IMR-90 (cell line): ENCODE measurements at regions not wholly inside any gene's neighbourhood (a gene's known extent, or its start where the extent isn't known, plus 50 kb on each side); places are given as distances from the start of the nearest gene placed in this dataset.
A peak's percentile ranks its signal among the peaks of the same experiment; 100 is the strongest.

Experiments
- ATAC-seq: fragments of 200-7000 bp; cut with Tn5 transposase; 2 replicates; pipeline ENCODE4 v1.9.1; 2020; ENCODE audit warnings: low read depth, mild to moderate bottlenecking, moderate library complexity
- BruUV-seq: library from RNA; stranded (reverse); fragments of 400-500 nt; replicated peaks from 2 replicates; lab custom pipeline; 2021; lab: Mats Ljungman, UMichigan
- CTCF ChIA-PET: fragments of 300-600 bp; formaldehyde crosslinking; extraction: SDS; loops from one replicate; lab custom pipeline; 2021; ENCODE audit warnings: antibody characterized with exemption; lab: Yijun Ruan, JAX
- POLR2A ChIA-PET: fragments of 300-600 bp; sonication (Branson Sonifier 250); formaldehyde crosslinking; loops from one replicate; lab custom pipeline; 2022; ENCODE audit warnings: antibody characterized with exemption; ENCODE audit not compliant: unreplicated experiment; lab: Charles Lee
- DNase-seq: peaks from one replicate; pipeline ENCODE4 v3.0.0; 2013
- H2AFZ ChIP-seq: replicated peaks from 2 replicates; pipeline ENCODE3; 2013; ENCODE audit warnings: low read length, mild to moderate bottlenecking; ENCODE audit not compliant: poor library complexity
- H2AK5ac ChIP-seq: 2 replicates; pipeline ENCODE4 v1.6.1; 2013; ENCODE audit warnings: low read depth, low read length, inconsistent platforms
- H2AK9ac ChIP-seq: replicated peaks from 2 replicates; pipeline ENCODE3; 2013; ENCODE audit warnings: mild to moderate bottlenecking, low read depth, low read length, moderate library complexity; ENCODE audit not compliant: poor library complexity
- H2BK120ac ChIP-seq: 2 replicates; pipeline ENCODE4 v1.6.1; 2013; ENCODE audit warnings: low read depth, low read length, inconsistent platforms
- H2BK15ac ChIP-seq: 3 replicates; pipeline ENCODE4 v1.6.1; 2013; ENCODE audit warnings: low read depth, low read length, inconsistent platforms
- H2BK20ac ChIP-seq: 2 replicates; pipeline ENCODE4 v1.6.1; 2013; ENCODE audit warnings: low read depth, mild to moderate bottlenecking, inconsistent platforms, low read length, moderate library complexity
- H2BK5ac ChIP-seq: 2 replicates; pipeline ENCODE4 v1.6.1; 2013; ENCODE audit warnings: mild to moderate bottlenecking, low read depth, low read length, inconsistent platforms; ENCODE audit not compliant: poor library complexity, severe bottlenecking
- H3K14ac ChIP-seq: replicated peaks from 2 replicates; pipeline ENCODE4 v1.6.1; 2013; ENCODE audit warnings: low read depth, low read length, inconsistent platforms
- H3K18ac ChIP-seq: 2 replicates; pipeline ENCODE4 v1.6.1; 2013; ENCODE audit warnings: low read depth, low read length, control low read depth
- H3K23ac ChIP-seq: 2 replicates; pipeline ENCODE4 v1.6.1; 2013; ENCODE audit warnings: low read depth, low read length, inconsistent platforms
- H3K27ac ChIP-seq: 2 replicates; pipeline ENCODE4 v1.5.1; 2013; ENCODE audit warnings: mild to moderate bottlenecking, control low read depth, low read length; ENCODE audit not compliant: insufficient read depth
- H3K27me3 ChIP-seq: 2 replicates; pipeline ENCODE4 v1.6.1; 2013; ENCODE audit warnings: low read length; ENCODE audit not compliant: control insufficient read depth, insufficient read depth
- H3K36me3 ChIP-seq: 2 replicates; pipeline ENCODE4 v1.6.1; 2013; ENCODE audit warnings: low read length, mixed read lengths; ENCODE audit not compliant: control insufficient read depth, insufficient read depth
- H3K4ac ChIP-seq: 2 replicates; pipeline ENCODE4 v1.6.1; 2013; ENCODE audit warnings: low read depth, low read length, inconsistent platforms
- H3K4me1 ChIP-seq: 2 replicates; pipeline ENCODE4 v1.6.1; 2013; ENCODE audit warnings: low read length, mixed read lengths; ENCODE audit not compliant: control insufficient read depth, insufficient read depth
- H3K4me2 ChIP-seq: 2 replicates; pipeline ENCODE4 v1.6.1; 2013; ENCODE audit warnings: low read depth, mild to moderate bottlenecking, control low read depth, low read length, moderate library complexity
- H3K4me3 ChIP-seq: 2 replicates; pipeline ENCODE4 v1.5.1; 2013; ENCODE audit warnings: low read depth, mild to moderate bottlenecking, control low read depth, low read length, moderate library complexity; ENCODE audit not compliant: insufficient read depth
- H3K56ac ChIP-seq: 2 replicates; pipeline ENCODE4 v1.6.1; 2013; ENCODE audit warnings: low read length, inconsistent platforms; ENCODE audit not compliant: insufficient read depth; ENCODE audit errors: extremely low read depth
- H3K79me1 ChIP-seq, 2 experiments: 2 replicates each; pipeline ENCODE4 v1.6.1; 2013; ENCODE audit warnings: low read length in 2 of 2, inconsistent platforms in 1 of 2, low read depth in 1 of 2
- H3K9ac ChIP-seq: 2 replicates; pipeline ENCODE4 v1.6.1; 2013; ENCODE audit warnings: low read depth, low read length, control low read depth
- H3K9me1 ChIP-seq: 2 replicates; pipeline ENCODE4 v1.6.1; 2013; ENCODE audit warnings: low read length, inconsistent platforms; ENCODE audit not compliant: insufficient read depth
- H3K9me3 ChIP-seq: 2 replicates; pipeline ENCODE4 v1.6.1; 2013; ENCODE audit warnings: low read length; ENCODE audit not compliant: control insufficient read depth, insufficient read depth
- H4K20me1 ChIP-seq: 2 replicates; pipeline ENCODE4 v1.6.1; 2013; ENCODE audit warnings: low read length, inconsistent platforms; ENCODE audit not compliant: insufficient read depth
- H4K5ac ChIP-seq: 2 replicates; pipeline ENCODE4 v1.6.1; 2013; ENCODE audit warnings: mild to moderate bottlenecking, low read depth, low read length, control low read depth
- H4K8ac ChIP-seq, 2 experiments: 2 replicates each; pipeline ENCODE4 v1.6.1; 2013; ENCODE audit warnings: low read depth in 2 of 2, low read length in 2 of 2, control low read depth in 1 of 2, inconsistent platforms in 1 of 2
- H4K91ac ChIP-seq: 2 replicates; pipeline ENCODE4 v1.6.1; 2013; ENCODE audit warnings: low read depth, low read length, inconsistent platforms; ENCODE audit not compliant: insufficient read depth
- MAFK ChIP-seq: IDR thresholded peaks from 2 replicates; pipeline ENCODE4 v1.6.1; 2012; ENCODE audit warnings: low read depth, low read length, improper control_type of control experiment
- MAZ ChIP-seq: IDR thresholded peaks from 2 replicates; pipeline ENCODE4 v1.6.1; 2012; ENCODE audit warnings: low read depth, mild to moderate bottlenecking, low read length, improper control_type of control experiment, moderate library complexity, borderline replicate concordance
- WGBS, 2 experiments: methylation state at CpG; one replicate each; pipeline versions ENCODE4 v1.1.5 to v1.1.7; 2013; ENCODE audit warnings: missing lambda C conversion rate in 2 of 2; ENCODE audit not compliant: insufficient read length in 1 of 2; ENCODE audit errors: extremely low coverage in 2 of 2; 5-methylcytosine and 5-hydroxymethylcytosine counted together
- dilution Hi-C: fragments of 300-500 bp; cut with HindIII; formaldehyde crosslinking; loops from one replicate; pipeline ENCODE4 v1.14.3; 2018; ENCODE audit warnings: low sequenced_read_pairs; ENCODE audit not compliant: unreplicated experiment
- in situ Hi-C: fragments of 300-500 bp; cut with MboI; formaldehyde crosslinking; loops from 3 replicates; pipeline ENCODE4 v1.14.3; 2019; ENCODE audit warnings: low sequenced_read_pairs, inconsistent platforms, mixed read lengths
- intact Hi-C: fragments of 100-400 bp; cut with micrococcal nuclease; formaldehyde crosslinking; loops from 2 replicates; pipeline ENCODE4 v1.10.0; 2022
- TF ChIP-seq, protein P1 (sequence below): fragments of 150-350 bp; IDR thresholded peaks from 2 replicates; pipeline ENCODE4 v1.6.1; 2017; ENCODE audit warnings: mild to moderate bottlenecking, antibody characterized with exemption, low read length, low read depth

DNA sequence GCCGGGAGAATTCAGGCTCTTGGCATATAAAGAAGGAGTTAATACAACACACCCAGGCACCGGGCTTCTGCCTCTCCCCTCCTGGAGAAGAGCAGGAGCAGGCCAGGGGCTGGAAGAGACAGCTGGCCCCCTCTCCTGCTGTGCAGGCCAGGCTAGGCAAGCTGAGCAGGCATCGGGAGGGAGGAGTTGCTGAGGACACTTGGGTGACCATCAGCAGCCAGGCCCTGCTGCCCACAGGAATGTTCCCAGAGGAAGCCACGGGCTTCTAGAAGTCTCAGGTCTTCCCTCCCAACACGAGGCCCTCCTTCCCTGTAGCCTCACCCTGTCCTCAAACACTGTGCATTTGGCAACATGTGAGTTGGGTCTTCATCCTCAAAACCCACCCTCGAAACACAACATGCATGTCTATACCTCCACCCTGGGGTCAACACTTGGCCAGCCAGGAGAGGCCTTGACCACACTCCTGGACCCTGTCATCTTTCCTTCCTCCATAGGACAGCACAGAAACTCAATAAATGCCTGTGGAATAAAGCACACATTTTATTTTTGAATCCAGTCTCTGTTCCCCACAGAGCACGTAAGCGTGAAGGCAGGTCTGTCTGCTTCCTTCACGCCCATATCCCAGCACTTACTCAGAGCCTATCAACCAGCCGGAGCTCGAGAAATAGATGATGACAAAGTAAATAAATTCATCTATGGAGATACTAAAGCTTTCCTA, 433.8 kb upstream of the ID2 start:
- Histone ChIP-seq H3K14ac (no peak overlapping the region), H3K9me3 (peaks cover 7% of the 10 kb centered on the region), H3K18ac (no peak overlapping the region), H3K27me3 (no peaks in the 10 kb centered on the region; the same call in 1 of the 2 replicates), H3K4ac (0 out of 2 replicates have a peak overlapping the region, but pooled peaks have one; percentile 20), H4K20me1 (no peaks in the 10 kb centered on the region), H3K4me2 (no peak overlapping the region), H4K91ac (no peak overlapping the region), H3K4me1 (peaks cover 7% of the 10 kb centered on the region; the same call in 1 of the 2 replicates), H3K27ac (no peak overlapping the region), H3K23ac (no peak overlapping the region), H2AFZ (no peak overlapping the region), H2AK9ac (no peak overlapping the region), H3K36me3 (no peaks in the 10 kb centered on the region), H3K56ac (no peak overlapping the region), H4K5ac (no peak overlapping the region), H3K9me1 (no peaks in the 10 kb centered on the region), H4K8ac (no peak overlapping the region), H3K4me3 (no peak overlapping the region), H2BK5ac (no peak overlapping the region), H2AK5ac (no peak overlapping the region), H2BK120ac (no peak overlapping the region), H3K9ac (no peak overlapping the region), H2BK20ac (no peak overlapping the region), H2BK15ac (no peak overlapping the region), H3K79me1 (no peaks in the 10 kb centered on the region)
- in situ Hi-C loops (no loop called here), dilution Hi-C loops (no loop called here), intact Hi-C loops (no loop called here)
- ATAC-seq: peak; percentile 67
- no TSS peak for BruUV-seq
- WGBS, 2 experiments: 66% methylated on average over 3 of the region's 11 CpGs; no CpG with 5 or more reads in 1 of the 2 experiments
- CTCF ChIA-PET: no interaction called here
- POLR2A ChIA-PET: no interaction called here
- TF ChIP-seq MAZ (no peak), MAFK (no peak)
- TF ChIP-seq, protein P1, sequence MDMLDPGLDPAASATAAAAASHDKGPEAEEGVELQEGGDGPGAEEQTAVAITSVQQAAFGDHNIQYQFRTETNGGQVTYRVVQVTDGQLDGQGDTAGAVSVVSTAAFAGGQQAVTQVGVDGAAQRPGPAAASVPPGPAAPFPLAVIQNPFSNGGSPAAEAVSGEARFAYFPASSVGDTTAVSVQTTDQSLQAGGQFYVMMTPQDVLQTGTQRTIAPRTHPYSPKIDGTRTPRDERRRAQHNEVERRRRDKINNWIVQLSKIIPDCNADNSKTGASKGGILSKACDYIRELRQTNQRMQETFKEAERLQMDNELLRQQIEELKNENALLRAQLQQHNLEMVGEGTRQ: no peak
- DNase-seq: peak; percentile 6
